SIG-M5 treated with dmso at 0.1 percent for 504 hours (cell line): ENCODE measurements at regions not wholly inside any gene's neighbourhood (a gene's known extent, or its start where the extent isn't known, plus 50 kb on each side); places are given as distances from the start of the nearest gene placed in this dataset.

ENCODE experiments used
- DNase-seq: peaks from one replicate; lab custom pipeline; 2025; ENCODE audit not compliant: unreplicated experiment; lab: John Stamatoyannopoulos, UW

GRCh38 chr22:48140261-48140813, 1377.9 kb downstream of the TBC1D22A start:
- no peak for DNase-seq

GRCh38 chr22:48139776-48140175, 1377.3 kb downstream of the TBC1D22A start:
- DNase-seq, result no peak

GRCh38 chr22:48138855-48139254, 1376.4 kb downstream of the TBC1D22A start:
- no peak for DNase-seq

GRCh38 chr22:48138427-48138826, 1376.0 kb downstream of the TBC1D22A start:
- no peak for DNase-seq

GRCh38 chr22:48137640-48138039, 1375.2 kb downstream of the TBC1D22A start:
- no peak for DNase-seq

GRCh38 chr22:48135592-48135991, 1373.1 kb downstream of the TBC1D22A start:
- no peak for DNase-seq

- DNase-seq, result no peak
Observed at GRCh38 chr22:48125416-48125815, 1363.0 kb downstream of the TBC1D22A start.

GRCh38 chr22:48121984-48122383, 1359.5 kb downstream of the TBC1D22A start:
- DNase-seq, result no peak

GRCh38 chr22:48118654-48119053, 1356.2 kb downstream of the TBC1D22A start:
- DNase-seq, result no peak

GRCh38 chr22:48116871-48117270, 1354.4 kb downstream of the TBC1D22A start:
- no peak for DNase-seq

- no peak for DNase-seq
Observed at GRCh38 chr22:48112687-48113521, 1350.5 kb downstream of the TBC1D22A start.

- DNase-seq, result no peak
Observed at GRCh38 chr22:48106715-48107259, 1344.3 kb downstream of the TBC1D22A start.

GRCh38 chr22:48106215-48106614, 1343.8 kb downstream of the TBC1D22A start:
- DNase-seq, result no peak

GRCh38 chr22:48105259-48105658, 1342.8 kb downstream of the TBC1D22A start:
- DNase-seq, result no peak

GRCh38 chr22:48104766-48105165, 1342.3 kb downstream of the TBC1D22A start:
- no peak for DNase-seq

- no peak for DNase-seq
Observed at GRCh38 chr22:48104102-48104738, 1341.8 kb downstream of the TBC1D22A start.

GRCh38 chr22:48103126-48103875, 1340.9 kb downstream of the TBC1D22A start:
- no peak for DNase-seq

GRCh38 chr22:48102581-48102980, 1340.1 kb downstream of the TBC1D22A start:
- DNase-seq, result no peak

GRCh38 chr22:48101704-48102103, 1339.3 kb downstream of the TBC1D22A start:
- no peak for DNase-seq

GRCh38 chr22:48100685-48101417, 1338.4 kb downstream of the TBC1D22A start:
- DNase-seq, result no peak
